H1 (cell line): ENCODE measurements at regions not wholly inside any gene's neighbourhood (a gene's known extent, or its start where the extent isn't known, plus 50 kb on each side); places are given as distances from the start of the nearest gene placed in this dataset.

Experiments
- CTCF ChIA-PET: fragments of 300-600 bp; sonication (Branson Sonifier 250); formaldehyde crosslinking; loops from one replicate; lab custom pipeline; 2021; ENCODE audit not compliant: partially characterized antibody; lab: Charles Lee
- POLR2A ChIA-PET: fragments of 300-600 bp; sonication (Branson Sonifier 250); formaldehyde crosslinking; loops from one replicate; lab custom pipeline; 2021; ENCODE audit warnings: inconsistent platforms; ENCODE audit not compliant: partially characterized antibody; lab: Charles Lee
- DNase-seq, 2 experiments: peaks; one replicate each; pipeline versions ENCODE4 v3.0.0 to v3.0.0-alpha.2; 2010 to 2022; ENCODE audit warnings: low spot score in 2 of 2, low read depth in 1 of 2, mixed read lengths in 1 of 2
- FAIRE-seq: peaks from 2 replicates; lab custom pipeline; 2011; peaks lifted over from hg19 to GRCh38; lab: Jason Lieb, UNC
- H2AFZ ChIP-seq: 2 replicates; pipeline ENCODE4 v1.8.1; 2012; ENCODE audit warnings: low read length, inconsistent platforms
- H2AK5ac ChIP-seq: 2 replicates; pipeline ENCODE4 v1.6.1; 2013; ENCODE audit warnings: low read depth, low read length
- H2BK120ac ChIP-seq: replicated peaks from 2 replicates; pipeline ENCODE3; 2013; ENCODE audit warnings: low read depth, low read length, inconsistent platforms
- H2BK12ac ChIP-seq: 2 replicates; pipeline ENCODE4 v1.6.1; 2013; ENCODE audit warnings: low read depth, low read length
- H2BK15ac ChIP-seq: 2 replicates; pipeline ENCODE4 v1.6.1; 2013; ENCODE audit warnings: low read length
- H2BK20ac ChIP-seq: 2 replicates; pipeline ENCODE4 v1.6.1; 2013; ENCODE audit warnings: low read length
- H2BK5ac ChIP-seq: 2 replicates; pipeline ENCODE4 v1.6.1; 2013; ENCODE audit warnings: low read depth, low read length
- H3K14ac ChIP-seq: 2 replicates; pipeline ENCODE4 v1.6.1; 2013; ENCODE audit warnings: inconsistent platforms; ENCODE audit not compliant: insufficient read length
- H3K18ac ChIP-seq: 2 replicates; pipeline ENCODE4 v1.6.1; 2013; ENCODE audit warnings: low read length; ENCODE audit errors: extremely low read depth
- H3K23ac ChIP-seq: 2 replicates; pipeline ENCODE4 v1.6.1; 2013; ENCODE audit warnings: inconsistent platforms; ENCODE audit not compliant: insufficient read length
- H3K23me2 ChIP-seq: 2 replicates; pipeline ENCODE4 v1.6.1; 2013; ENCODE audit warnings: low read depth, low read length
- H3K27ac ChIP-seq: 2 replicates; pipeline ENCODE4 v1.6.1; 2011; ENCODE audit warnings: low read depth, low read length, inconsistent platforms
- H3K27me3 ChIP-seq, 4 experiments: replicated peaks in 1 of 4; 1 replicate in 1 of 4; 2 replicates in 3 of 4; pipeline versions ENCODE4 v1.6.1 to v1.8.1; 2011 to 2013; ENCODE audit warnings: low read length in 3 of 4, mild to moderate bottlenecking in 3 of 4, inconsistent platforms in 2 of 4, mixed read lengths in 2 of 4, moderate library complexity in 1 of 4; ENCODE audit not compliant: control insufficient read depth in 3 of 4, insufficient read depth in 3 of 4; ENCODE audit errors: extremely low read depth in 1 of 4
- H3K36me3 ChIP-seq, 4 experiments: 2 replicates each; pipeline versions ENCODE4 v1.6.1 to v1.8.1; 2011 to 2013; ENCODE audit warnings: mild to moderate bottlenecking in 4 of 4, low read length in 3 of 4, moderate library complexity in 2 of 4, control low read depth in 1 of 4, inconsistent platforms in 1 of 4; ENCODE audit not compliant: insufficient read depth in 4 of 4, control insufficient read depth in 2 of 4
- H3K4ac ChIP-seq: replicated peaks from 2 replicates; pipeline ENCODE3; 2013; ENCODE audit warnings: low read length, low read depth, mixed read lengths, inconsistent platforms; ENCODE audit not compliant: insufficient read length
- H3K4me1 ChIP-seq, 4 experiments: replicated peaks in 1 of 4; 1 replicate in 1 of 4; 2 replicates in 3 of 4; pipeline versions ENCODE4 v1.6.1 to v1.8.1; 2011 to 2013; ENCODE audit warnings: low read length in 3 of 4, inconsistent platforms in 2 of 4, mixed read lengths in 1 of 4; ENCODE audit not compliant: insufficient read depth in 4 of 4, control insufficient read depth in 3 of 4
- H3K4me2 ChIP-seq, 2 experiments: 2 replicates each; pipeline versions ENCODE4 v1.6.1 to v1.8.1; 2011 to 2013; ENCODE audit warnings: low read depth in 2 of 2, low read length in 2 of 2, control low read depth in 1 of 2, inconsistent platforms in 1 of 2, mild to moderate bottlenecking in 1 of 2; ENCODE audit not compliant: insufficient read depth in 1 of 2
- H3K4me3 ChIP-seq, 4 experiments: fragments of 200-600, 300-600 bp in 1 of 4; sonication (generic), shearing (Covaris generic), sonication (Bioruptor Twin) in 1 of 4; 2 replicates each; pipeline versions ENCODE4 v1.5.1 to v1.8.1; 2011 to 2016; ENCODE audit warnings: low read length in 4 of 4, low read depth in 3 of 4, control low read depth in 2 of 4, inconsistent platforms in 2 of 4, mild to moderate bottlenecking in 2 of 4, mixed read lengths in 1 of 4, moderate library complexity in 1 of 4; ENCODE audit not compliant: insufficient read depth in 2 of 4; ENCODE audit errors: extremely low read depth in 1 of 4
- H3K56ac ChIP-seq: replicated peaks from 2 replicates; pipeline ENCODE3; 2013; ENCODE audit warnings: low read depth, mild to moderate bottlenecking, mixed read lengths, low read length, inconsistent platforms; ENCODE audit not compliant: insufficient read length
- H3K79me1 ChIP-seq: 2 replicates; pipeline ENCODE4 v1.6.1; 2013; ENCODE audit warnings: low read depth, low read length, control low read depth
- H3K79me2 ChIP-seq, 2 experiments: 2 replicates each; pipeline versions ENCODE4 v1.6.1 to v1.8.1; 2012 to 2013; ENCODE audit warnings: low read length in 2 of 2, mild to moderate bottlenecking in 2 of 2, inconsistent platforms in 1 of 2; ENCODE audit not compliant: insufficient read depth in 2 of 2, control insufficient read depth in 1 of 2
- H3K9ac ChIP-seq, 4 experiments: replicated peaks in 1 of 4; 1 replicate in 1 of 4; 2 replicates in 3 of 4; pipeline versions ENCODE4 v1.6.1 to v1.8.1; 2011 to 2013; ENCODE audit warnings: low read depth in 3 of 4, low read length in 3 of 4, control low read depth in 2 of 4, mild to moderate bottlenecking in 2 of 4, moderate library complexity in 2 of 4, inconsistent platforms in 1 of 4; ENCODE audit errors: extremely low read depth in 1 of 4
- H3K9me3 ChIP-seq, 2 experiments: 2 replicates each; pipeline versions ENCODE4 v1.6.1 to v1.8.1; 2012 to 2013; ENCODE audit warnings: mild to moderate bottlenecking in 2 of 2, moderate library complexity in 2 of 2, control low read depth in 1 of 2, inconsistent platforms in 1 of 2, low read depth in 1 of 2, low read length in 1 of 2, mixed read lengths in 1 of 2; ENCODE audit not compliant: insufficient read depth in 2 of 2
- H4K20me1 ChIP-seq, 2 experiments: replicated peaks in 1 of 2; 2 replicates each; pipeline versions ENCODE3 to v1.8.1; 2011 to 2013; ENCODE audit warnings: inconsistent platforms in 2 of 2, low read length in 2 of 2, mild to moderate bottlenecking in 1 of 2; ENCODE audit not compliant: insufficient read depth in 2 of 2, control insufficient read depth in 1 of 2
- H4K5ac ChIP-seq: 2 replicates; pipeline ENCODE4 v1.6.1; 2013; ENCODE audit warnings: low read length, low read depth, mixed read lengths, inconsistent platforms; ENCODE audit not compliant: insufficient read length
- H4K8ac ChIP-seq: 2 replicates; pipeline ENCODE4 v1.8.0; 2013; ENCODE audit warnings: mild to moderate bottlenecking, moderate library complexity, low read length, inconsistent platforms; ENCODE audit not compliant: insufficient read depth; ENCODE audit errors: extremely low read depth
- H4K91ac ChIP-seq: replicated peaks from 2 replicates; pipeline ENCODE3; 2013; ENCODE audit warnings: low read length, mixed read lengths, inconsistent platforms; ENCODE audit not compliant: insufficient read length
- CREB1 ChIP-seq: IDR thresholded peaks from 2 replicates; pipeline ENCODE4 v1.6.1; 2012; ENCODE audit warnings: inconsistent platforms
- EGR1 ChIP-seq: IDR thresholded peaks from 2 replicates; pipeline ENCODE4 v1.6.1; 2011; ENCODE audit warnings: low read depth, low read length, borderline replicate concordance
- EP300 ChIP-seq, 2 experiments: IDR thresholded peaks; 1 replicate in 1 of 2; 2 replicates in 1 of 2; pipeline ENCODE4 v1.6.1; 2011 to 2012; ENCODE audit warnings: low read depth in 2 of 2, low read length in 2 of 2, mild to moderate bottlenecking in 2 of 2, borderline replicate concordance in 1 of 2, inconsistent platforms in 1 of 2, moderate library complexity in 1 of 2
- SRF ChIP-seq: IDR thresholded peaks from 2 replicates; pipeline ENCODE4 v1.6.1; 2011; ENCODE audit warnings: mild to moderate bottlenecking, low read depth, low read length, moderate library complexity
- WGBS, 2 experiments: shearing (Covaris generic) in 1 of 2; methylation state at CpG; one replicate each; pipeline versions ENCODE4 v1.1.6 to v1.1.7; 2013 to 2015; ENCODE audit warnings: low lambda C conversion rate in 2 of 2, mixed read lengths in 2 of 2, inconsistent platforms in 1 of 2, low coverage in 1 of 2, missing lambda C conversion rate in 1 of 2; ENCODE audit not compliant: insufficient replicate concordance in 2 of 2, insufficient coverage in 1 of 2, insufficient read length in 1 of 2; ENCODE audit errors: extremely low coverage in 1 of 2, missing lambda C conversion rate in 1 of 2; 5-methylcytosine and 5-hydroxymethylcytosine counted together

GRCh38 chr5:125587631-125588030, 835.6 kb upstream of the GRAMD2B start (continued):
- no peak for TF ChIP-seq CREB1

GRCh38 chr5:125592856-125593255, 830.4 kb upstream of the GRAMD2B start:
- Histone ChIP-seq H2AK5ac (no peak overlapping the region), H2BK20ac (no peak overlapping the region), H3K4me2 (no peak overlapping the region), H4K91ac (no peak overlapping the region), H2BK12ac (no peak overlapping the region), H2BK120ac (no peak overlapping the region), H2AFZ (no peak overlapping the region), H4K20me1 (no peaks in the 10 kb centered on the region), H3K9ac (no peak overlapping the region), H3K79me1 (no peaks in the 10 kb centered on the region), H2BK5ac (no peak overlapping the region), H3K23ac (no peak overlapping the region), H3K4me1 (peaks cover 0 to 3% (median 0%) of the 10 kb centered on the region in 4 experiments; a peak in 1 of 7 replicates), H3K4ac (no peak overlapping the region), H2BK15ac (no peak overlapping the region), H3K4me3 (no peak overlapping the region), H3K14ac (no peak overlapping the region)
- FAIRE-seq, result no peak
- WGBS, 2 experiments, result 77% methylated on average over 3 of the region's 3 CpGs; no CpG with 5 or more reads in 1 of the 2 experiments
- POLR2A ChIA-PET, result no interaction called here
- TF ChIP-seq EP300 (IDR thresholded peaks at IDR 0.05; ENCODE audit: borderline replicate concordance in 1 of 2, low read depth in 2 of 2, low read length in 2 of 2) (no peak), EGR1 (no peak), SRF (no peak)
- TF ChIP-seq, all 59 proteins: peak for 0
- Histone ChIP-seq H3K56ac (no peak overlapping the region), H3K9me3 (no peaks in the 10 kb centered on the region), H3K18ac (no peak overlapping the region), H4K8ac (no peak overlapping the region), H3K79me2 (no peaks in the 10 kb centered on the region), H3K27ac (no peak overlapping the region), H3K36me3 (no peaks in the 10 kb centered on the region), H3K27me3 (no peaks in the 10 kb centered on the region), H3K23me2 (no peaks in the 10 kb centered on the region), H4K5ac (no peak overlapping the region)
- CTCF ChIA-PET, result no interaction called here
- DNase-seq, result no peak
